Neural cell (in vitro differentiated cells): ENCODE measurements at regions not wholly inside any gene's neighbourhood (a gene's known extent, or its start where the extent isn't known, plus 50 kb on each side); places are given as distances from the start of the nearest gene placed in this dataset.
"Not testable (repeated sequence)": the region's sequence is repeated elsewhere in the genome, so short reads cannot be mapped to it uniquely, and the experiment has no call there.

Experiments
- H2AFZ ChIP-seq: fragments of 200-600, 300-800 bp; sonication (generic), shearing (Covaris generic); 2 replicates; pipeline ENCODE4 v1.6.0; 2014; ENCODE audit warnings: low read depth, mild to moderate bottlenecking, antibody characterized with exemption, low read length, moderate library complexity
- H3F3A ChIP-seq: fragments of 200-600 bp; shearing (Covaris generic); 2 replicates; pipeline ENCODE4 v1.6.1; 2016; ENCODE audit warnings: mild to moderate bottlenecking, moderate library complexity, mixed read lengths, antibody characterized with exemption, low read length; ENCODE audit not compliant: insufficient read depth, poor library complexity, severe bottlenecking
- H3K27ac ChIP-seq: fragments of 200-600, 300-800 bp; sonication (generic), shearing (Covaris generic); 2 replicates; pipeline ENCODE4 v1.5.1; 2014; ENCODE audit warnings: mild to moderate bottlenecking, low read length, moderate library complexity
- H3K27me3 ChIP-seq: fragments of 300-800, 200-600 bp; sonication (generic), shearing (Covaris generic); 2 replicates; pipeline ENCODE4 v1.6.0; 2014; ENCODE audit warnings: mild to moderate bottlenecking, low read depth, low read length, moderate library complexity; ENCODE audit not compliant: insufficient read depth
- H3K36me3 ChIP-seq: fragments of 300-800, 200-600 bp; sonication (generic), shearing (Covaris generic); 2 replicates; pipeline ENCODE4 v1.5.1; 2014; ENCODE audit warnings: mild to moderate bottlenecking, antibody characterized with exemption, low read length, moderate library complexity; ENCODE audit not compliant: insufficient read depth
- H3K4me2 ChIP-seq: fragments of 300-800, 200-600 bp; sonication (generic), shearing (Covaris generic); 2 replicates; pipeline ENCODE4 v1.6.0; 2014; ENCODE audit warnings: mild to moderate bottlenecking, low read length
- H3K4me3 ChIP-seq: fragments of 300-800, 200-600 bp; sonication (generic), shearing (Covaris generic); 2 replicates; pipeline ENCODE4 v1.5.1; 2014; ENCODE audit warnings: mild to moderate bottlenecking, low read length, moderate library complexity
- H3K79me2 ChIP-seq: fragments of 200-600 bp; shearing (Covaris generic); replicated peaks from 2 replicates; pipeline ENCODE4 v1.6.0; 2014; ENCODE audit warnings: mild to moderate bottlenecking, low read length, moderate library complexity; ENCODE audit not compliant: insufficient read depth
- H3K9ac ChIP-seq: fragments of 300-800, 200-600 bp; sonication (generic), shearing (Covaris generic); 2 replicates; pipeline ENCODE4 v1.6.1; 2016; ENCODE audit warnings: mild to moderate bottlenecking, low read length, mixed read lengths
- H3K9me2 ChIP-seq: fragments of 200-600 bp; shearing (Covaris generic); 2 replicates; pipeline ENCODE4 v1.6.1; 2016; ENCODE audit warnings: mild to moderate bottlenecking, low read length, mixed read lengths; ENCODE audit not compliant: insufficient read depth
- H3K9me3 ChIP-seq: fragments of 200-600, 300-800 bp; sonication (generic), shearing (Covaris generic); 2 replicates; pipeline ENCODE4 v1.6.1; 2016; ENCODE audit warnings: mild to moderate bottlenecking, mixed run types, low read length, moderate library complexity, mixed read lengths
- H4K20me1 ChIP-seq: fragments of 200-600 bp; shearing (Covaris generic); 2 replicates; pipeline ENCODE4 v1.6.1; 2016; ENCODE audit warnings: mild to moderate bottlenecking, mixed run types; ENCODE audit not compliant: insufficient read depth
- EP300 ChIP-seq: fragments of 450-650 bp; conservative IDR thresholded peaks from 2 replicates; pipeline ENCODE4 v1.6.1; 2014; ENCODE audit warnings: antibody characterized with exemption, mild to moderate bottlenecking, moderate library complexity; ENCODE audit not compliant: poor library complexity, severe bottlenecking
- EZH2 ChIP-seq: fragments of 200-600, 300-800 bp; shearing (Covaris generic), sonication (generic); IDR thresholded peaks from 2 replicates; pipeline ENCODE4 v1.6.1; 2014; ENCODE audit warnings: antibody characterized with exemption, low read length, borderline replicate concordance, mild to moderate bottlenecking; ENCODE audit not compliant: insufficient read depth, poor library complexity, severe bottlenecking
- MXI1 ChIP-seq: fragments of 450-650 bp; conservative IDR thresholded peaks from 2 replicates; pipeline ENCODE4 v1.6.1; 2014; ENCODE audit warnings: antibody characterized with exemption, mild to moderate bottlenecking; ENCODE audit not compliant: poor library complexity, severe bottlenecking
- POLR2AphosphoS5 ChIP-seq: IDR thresholded peaks from 2 replicates; pipeline ENCODE4 v1.6.1; 2012
- RAD21 ChIP-seq: fragments of 450-650 bp; conservative IDR thresholded peaks from 2 replicates; pipeline ENCODE4 v1.6.1; 2014; ENCODE audit warnings: antibody characterized with exemption, mild to moderate bottlenecking, moderate library complexity
- SMC3 ChIP-seq: fragments of 450-650 bp; conservative IDR thresholded peaks from 2 replicates; pipeline ENCODE4 v1.6.1; 2014; ENCODE audit warnings: antibody characterized with exemption, mild to moderate bottlenecking, moderate library complexity; ENCODE audit not compliant: poor library complexity
- TAF1 ChIP-seq: IDR thresholded peaks from 2 replicates; pipeline ENCODE4 v1.6.1; 2012; ENCODE audit warnings: low read depth
- TF ChIP-seq, protein P1 (sequence below): IDR thresholded peaks from 2 replicates; pipeline ENCODE4 v1.6.1; 2012; ENCODE audit warnings: borderline replicate concordance
- TF ChIP-seq, protein P2 (sequence below): fragments of 450-650 bp; IDR thresholded peaks from 2 replicates; pipeline ENCODE4 v1.5.1; 2014; ENCODE audit warnings: antibody characterized with exemption, mild to moderate bottlenecking, moderate library complexity; ENCODE audit not compliant: poor library complexity, severe bottlenecking

DNA sequence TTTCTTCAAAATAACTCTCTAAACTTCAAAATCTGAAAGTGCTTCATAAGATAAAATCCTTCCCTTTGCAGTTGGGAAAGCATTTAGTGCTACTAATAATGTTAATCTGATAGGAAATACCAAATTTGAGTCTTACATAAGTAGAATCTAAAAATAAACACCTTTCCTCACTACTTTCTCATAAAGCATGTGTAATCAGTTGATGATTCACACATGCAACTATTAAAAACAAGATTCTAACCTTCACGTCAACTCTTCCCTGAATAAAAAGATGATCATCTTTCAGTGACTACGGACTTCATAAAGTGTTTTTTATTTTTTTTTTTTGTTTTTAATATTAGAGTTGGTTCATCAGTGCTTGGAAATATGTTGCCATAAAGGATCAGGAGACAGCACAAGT is 172.6 kb downstream of the ACTRT1 start:
- no peaks in the 10 kb centered on the region for H3K79me2 ChIP-seq
- no peaks in the 10 kb centered on the region for H3K9me3 ChIP-seq
- no peaks in the 10 kb centered on the region for H4K20me1 ChIP-seq
- TF ChIP-seq, protein P1, sequence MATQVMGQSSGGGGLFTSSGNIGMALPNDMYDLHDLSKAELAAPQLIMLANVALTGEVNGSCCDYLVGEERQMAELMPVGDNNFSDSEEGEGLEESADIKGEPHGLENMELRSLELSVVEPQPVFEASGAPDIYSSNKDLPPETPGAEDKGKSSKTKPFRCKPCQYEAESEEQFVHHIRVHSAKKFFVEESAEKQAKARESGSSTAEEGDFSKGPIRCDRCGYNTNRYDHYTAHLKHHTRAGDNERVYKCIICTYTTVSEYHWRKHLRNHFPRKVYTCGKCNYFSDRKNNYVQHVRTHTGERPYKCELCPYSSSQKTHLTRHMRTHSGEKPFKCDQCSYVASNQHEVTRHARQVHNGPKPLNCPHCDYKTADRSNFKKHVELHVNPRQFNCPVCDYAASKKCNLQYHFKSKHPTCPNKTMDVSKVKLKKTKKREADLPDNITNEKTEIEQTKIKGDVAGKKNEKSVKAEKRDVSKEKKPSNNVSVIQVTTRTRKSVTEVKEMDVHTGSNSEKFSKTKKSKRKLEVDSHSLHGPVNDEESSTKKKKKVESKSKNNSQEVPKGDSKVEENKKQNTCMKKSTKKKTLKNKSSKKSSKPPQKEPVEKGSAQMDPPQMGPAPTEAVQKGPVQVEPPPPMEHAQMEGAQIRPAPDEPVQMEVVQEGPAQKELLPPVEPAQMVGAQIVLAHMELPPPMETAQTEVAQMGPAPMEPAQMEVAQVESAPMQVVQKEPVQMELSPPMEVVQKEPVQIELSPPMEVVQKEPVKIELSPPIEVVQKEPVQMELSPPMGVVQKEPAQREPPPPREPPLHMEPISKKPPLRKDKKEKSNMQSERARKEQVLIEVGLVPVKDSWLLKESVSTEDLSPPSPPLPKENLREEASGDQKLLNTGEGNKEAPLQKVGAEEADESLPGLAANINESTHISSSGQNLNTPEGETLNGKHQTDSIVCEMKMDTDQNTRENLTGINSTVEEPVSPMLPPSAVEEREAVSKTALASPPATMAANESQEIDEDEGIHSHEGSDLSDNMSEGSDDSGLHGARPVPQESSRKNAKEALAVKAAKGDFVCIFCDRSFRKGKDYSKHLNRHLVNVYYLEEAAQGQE, result no peak
- TF ChIP-seq SMC3 (no peak), POLR2AphosphoS5 (no peak), RAD21 (no peak), TAF1 (no peak), EP300 (no peak), EZH2 (no peak), MXI1 (no peak)
- TF ChIP-seq, protein P2, sequence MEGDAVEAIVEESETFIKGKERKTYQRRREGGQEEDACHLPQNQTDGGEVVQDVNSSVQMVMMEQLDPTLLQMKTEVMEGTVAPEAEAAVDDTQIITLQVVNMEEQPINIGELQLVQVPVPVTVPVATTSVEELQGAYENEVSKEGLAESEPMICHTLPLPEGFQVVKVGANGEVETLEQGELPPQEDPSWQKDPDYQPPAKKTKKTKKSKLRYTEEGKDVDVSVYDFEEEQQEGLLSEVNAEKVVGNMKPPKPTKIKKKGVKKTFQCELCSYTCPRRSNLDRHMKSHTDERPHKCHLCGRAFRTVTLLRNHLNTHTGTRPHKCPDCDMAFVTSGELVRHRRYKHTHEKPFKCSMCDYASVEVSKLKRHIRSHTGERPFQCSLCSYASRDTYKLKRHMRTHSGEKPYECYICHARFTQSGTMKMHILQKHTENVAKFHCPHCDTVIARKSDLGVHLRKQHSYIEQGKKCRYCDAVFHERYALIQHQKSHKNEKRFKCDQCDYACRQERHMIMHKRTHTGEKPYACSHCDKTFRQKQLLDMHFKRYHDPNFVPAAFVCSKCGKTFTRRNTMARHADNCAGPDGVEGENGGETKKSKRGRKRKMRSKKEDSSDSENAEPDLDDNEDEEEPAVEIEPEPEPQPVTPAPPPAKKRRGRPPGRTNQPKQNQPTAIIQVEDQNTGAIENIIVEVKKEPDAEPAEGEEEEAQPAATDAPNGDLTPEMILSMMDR, result no peak
- H3K27me3 ChIP-seq, result no peaks in the 10 kb centered on the region
- no peaks in the 10 kb centered on the region for H3F3A ChIP-seq
- H3K9ac ChIP-seq, result no peak overlapping the region
- H2AFZ ChIP-seq, result no peak overlapping the region
- no peak overlapping the region for H3K27ac ChIP-seq
- H3K36me3 ChIP-seq, result no peaks in the 10 kb centered on the region
- H3K4me3 ChIP-seq, result no peak overlapping the region
- no peak overlapping the region for H3K4me2 ChIP-seq
- H3K9me2 ChIP-seq, result no peaks in the 10 kb centered on the region

DNA sequence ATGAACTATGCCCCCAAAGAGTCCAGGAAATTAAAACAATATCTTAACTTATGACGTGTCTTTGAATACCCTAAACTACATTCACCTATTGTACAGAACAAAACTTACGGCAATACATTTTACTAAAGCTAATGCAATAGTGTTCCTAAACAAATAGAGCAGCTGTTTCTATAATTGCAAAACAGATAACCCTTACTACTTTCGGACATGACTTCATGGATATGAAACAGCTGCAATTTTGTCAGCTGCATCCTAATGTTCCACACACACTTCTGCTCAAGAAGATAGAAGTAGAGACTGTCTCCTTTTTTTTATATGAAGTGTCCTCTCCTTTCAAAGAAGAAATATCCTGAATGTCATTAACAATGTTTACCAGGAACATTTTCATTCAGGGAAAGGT is 174.9 kb downstream of the ACTRT1 start:
- H3K27ac ChIP-seq, result no peak overlapping the region
- TF ChIP-seq MXI1, result no peak
- no peak for TF ChIP-seq EZH2
- no peak for TF ChIP-seq SMC3
- H3K4me3 ChIP-seq, result no peak overlapping the region
- no peak overlapping the region for H3K4me2 ChIP-seq
- no peak overlapping the region for H3K9ac ChIP-seq
- no peaks in the 10 kb centered on the region for H3K27me3 ChIP-seq
- H3K9me3 ChIP-seq, result no peaks in the 10 kb centered on the region
- H3F3A ChIP-seq, result no peaks in the 10 kb centered on the region
- H3K9me2 ChIP-seq, result no peaks in the 10 kb centered on the region
- H3K79me2 ChIP-seq, result no peaks in the 10 kb centered on the region
- H2AFZ ChIP-seq, result no peak overlapping the region
- H3K36me3 ChIP-seq, result no peaks in the 10 kb centered on the region
- no peaks in the 10 kb centered on the region for H4K20me1 ChIP-seq

DNA sequence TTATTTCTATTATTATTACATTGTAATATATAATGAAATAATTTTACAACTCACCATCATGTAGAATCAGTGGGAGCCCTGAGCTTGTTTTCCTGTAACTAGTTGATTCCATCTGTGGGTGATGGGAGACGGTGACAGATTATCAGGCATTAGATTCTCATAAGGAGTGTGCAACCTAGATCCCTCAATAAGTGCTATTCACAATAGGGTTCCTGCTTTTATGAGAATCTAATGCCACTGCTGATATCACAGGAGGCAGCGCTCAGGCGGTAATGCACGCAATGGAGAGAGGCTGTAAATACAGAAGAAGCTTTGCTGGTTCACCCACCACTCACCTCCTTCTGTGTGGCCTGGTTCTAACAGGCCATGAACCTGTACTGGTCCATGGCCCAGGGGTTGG is 178.6 kb downstream of the ACTRT1 start:
- Histone ChIP-seq H3K9ac (no peak overlapping the region), H3K79me2 (no peaks in the 10 kb centered on the region), H3K27ac (no peak overlapping the region), H4K20me1 (no peaks in the 10 kb centered on the region), H3K4me2 (no peak overlapping the region), H3K9me2 (no peaks in the 10 kb centered on the region), H3K4me3 (no peak overlapping the region), H3K36me3 (no peaks in the 10 kb centered on the region), H3K27me3 (no peaks in the 10 kb centered on the region), H3K9me3 (no peaks in the 10 kb centered on the region), H2AFZ (no peak overlapping the region), H3F3A (no peaks in the 10 kb centered on the region)
- TF ChIP-seq RAD21 (no peak), EZH2 (no peak), POLR2AphosphoS5 (no peak), MXI1 (no peak), EP300 (no peak)

DNA sequence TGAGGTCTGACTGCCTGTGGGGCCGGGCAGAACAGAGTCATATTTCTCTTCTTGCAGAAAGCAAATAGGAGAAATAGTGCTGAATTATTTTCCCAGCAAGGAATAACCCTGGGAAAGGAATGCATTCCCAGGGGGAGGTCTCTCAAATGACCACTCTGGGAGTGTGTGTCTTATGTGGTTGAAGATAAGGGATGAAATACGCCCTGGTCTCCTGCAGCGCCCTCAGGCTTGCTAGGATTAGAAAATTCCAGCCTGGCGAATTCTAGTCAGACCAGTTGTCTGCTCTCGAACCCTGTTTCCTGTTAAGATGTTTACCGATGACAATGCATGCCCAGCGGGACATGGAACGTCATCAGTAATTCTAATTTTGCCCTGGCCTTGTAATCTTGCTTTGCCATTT is 185.3 kb downstream of the ACTRT1 start:
- not testable (repeated sequence) for H3K79me2 ChIP-seq, H3K27me3 ChIP-seq, H3K27ac ChIP-seq, H3K9ac ChIP-seq, H2AFZ ChIP-seq, H3K4me2 ChIP-seq, H3K9me2 ChIP-seq, H3K36me3 ChIP-seq, H3K9me3 ChIP-seq, H3F3A ChIP-seq, H3K4me3 ChIP-seq, H4K20me1 ChIP-seq
